ENCODE measurements at regions not wholly inside any gene's neighbourhood (a gene's known extent, or its start where the extent isn't known, plus 50 kb on each side); places are given as distances from the start of the nearest gene placed in this dataset.

- Histone ChIP-seq H3K27ac (ENCODE audit: extremely low read depth, low read depth, low read length) (no peak overlapping the region), H3K4me1 (ENCODE audit: control insufficient read depth, insufficient read depth, low read length) (no peaks in the 10 kb centered on the region), H3K9me3 (ENCODE audit: control insufficient read depth, insufficient read depth, low read depth, low read length) (no peaks in the 10 kb centered on the region), H3K36me3 (ENCODE audit: control insufficient read depth in 2 of 2, insufficient read depth in 1 of 2, low read length in 2 of 2) (no peaks in the 10 kb centered on the region), H3K4me3 (ENCODE audit: low read depth, low read length) (no peak overlapping the region)
- no peak for TF ChIP-seq ZNF341 (tag by site-specific recombination; IDR thresholded peaks at IDR 0.05; ENCODE audit: low read depth)
- no peak for TF ChIP-seq ZFP41 (tag by site-specific recombination; IDR thresholded peaks at IDR 0.05; ENCODE audit: borderline replicate concordance)
- TF ChIP-seq PRDM4 (tag by site-specific recombination; IDR thresholded peaks at IDR 0.05), result no peak
- TF ChIP-seq ZSCAN4 (tag by site-specific recombination; IDR thresholded peaks at IDR 0.05), result no peak
- no peak for TF ChIP-seq ZNF521 (tag by site-specific recombination; IDR thresholded peaks at IDR 0.05)
- no peak for TF ChIP-seq GFI1B (tag by site-specific recombination; IDR thresholded peaks at IDR 0.05)
- TF ChIP-seq ZNF174 (tag by site-specific recombination; IDR thresholded peaks at IDR 0.05), result no peak
- TF ChIP-seq ZNF518A (tag by site-specific recombination; conservative IDR thresholded peaks at IDR 0.05; ENCODE audit: low read depth), result no peak
- TF ChIP-seq HOXA7 (CRISPR knock-in tag; IDR thresholded peaks at IDR 0.05; ENCODE audit: borderline replicate concordance), result no peak
- TF ChIP-seq ZNF155 (tag by site-specific recombination; IDR thresholded peaks at IDR 0.05), result no peak
- TF ChIP-seq ZNF398 (tag by site-specific recombination; IDR thresholded peaks at IDR 0.05), result no peak
- TF ChIP-seq ZNF48 (tag by site-specific recombination; IDR thresholded peaks at IDR 0.05), result no peak
- TF ChIP-seq ZNF645 (tag by site-specific recombination; IDR thresholded peaks at IDR 0.05), result no peak
- no peak for TF ChIP-seq ZNF558 (tag by site-specific recombination; IDR thresholded peaks at IDR 0.05)
- no peak for TF ChIP-seq MZF1 (tag by site-specific recombination; IDR thresholded peaks at IDR 0.05; ENCODE audit: borderline replicate concordance)
- no peak for TF ChIP-seq ZBTB1 (tag by site-specific recombination; IDR thresholded peaks at IDR 0.05)
- no peak for TF ChIP-seq BCL11B (tag by site-specific recombination; IDR thresholded peaks at IDR 0.05; ENCODE audit: low read depth)
- TF ChIP-seq ZNF404 (tag by site-specific recombination; IDR thresholded peaks at IDR 0.05), result no peak
- no peak for TF ChIP-seq KLF16 (tag by site-specific recombination; IDR thresholded peaks at IDR 0.05)
- POLR2A ChIA-PET, result no interaction called here
- CTCF ChIA-PET, result no interaction called here
Observed at GRCh38 chr20:7765221-7765620, 175.0 kb downstream of the HAO1 start.
